Neural cell (in vitro differentiated cells): ENCODE measurements at regions not wholly inside any gene's neighbourhood (a gene's known extent, or its start where the extent isn't known, plus 50 kb on each side); places are given as distances from the start of the nearest gene placed in this dataset.

Source experiments
- EZH2 ChIP-seq: fragments of 200-600, 300-800 bp; shearing (Covaris generic), sonication (generic); IDR thresholded peaks from 2 replicates; pipeline ENCODE4 v1.6.1; 2014; ENCODE audit warnings: antibody characterized with exemption, low read length, borderline replicate concordance, mild to moderate bottlenecking; ENCODE audit not compliant: insufficient read depth, poor library complexity, severe bottlenecking
- MXI1 ChIP-seq: fragments of 450-650 bp; conservative IDR thresholded peaks from 2 replicates; pipeline ENCODE4 v1.6.1; 2014; ENCODE audit warnings: antibody characterized with exemption, mild to moderate bottlenecking; ENCODE audit not compliant: poor library complexity, severe bottlenecking
- RAD21 ChIP-seq: fragments of 450-650 bp; conservative IDR thresholded peaks from 2 replicates; pipeline ENCODE4 v1.6.1; 2014; ENCODE audit warnings: antibody characterized with exemption, mild to moderate bottlenecking, moderate library complexity
- TF ChIP-seq, protein P1 (sequence below): IDR thresholded peaks from 2 replicates; pipeline ENCODE4 v1.6.1; 2012; ENCODE audit warnings: borderline replicate concordance
- TF ChIP-seq, protein P2 (sequence below): fragments of 450-650 bp; IDR thresholded peaks from 2 replicates; pipeline ENCODE4 v1.5.1; 2014; ENCODE audit warnings: antibody characterized with exemption, mild to moderate bottlenecking, moderate library complexity; ENCODE audit not compliant: poor library complexity, severe bottlenecking

- TF ChIP-seq, protein P1, sequence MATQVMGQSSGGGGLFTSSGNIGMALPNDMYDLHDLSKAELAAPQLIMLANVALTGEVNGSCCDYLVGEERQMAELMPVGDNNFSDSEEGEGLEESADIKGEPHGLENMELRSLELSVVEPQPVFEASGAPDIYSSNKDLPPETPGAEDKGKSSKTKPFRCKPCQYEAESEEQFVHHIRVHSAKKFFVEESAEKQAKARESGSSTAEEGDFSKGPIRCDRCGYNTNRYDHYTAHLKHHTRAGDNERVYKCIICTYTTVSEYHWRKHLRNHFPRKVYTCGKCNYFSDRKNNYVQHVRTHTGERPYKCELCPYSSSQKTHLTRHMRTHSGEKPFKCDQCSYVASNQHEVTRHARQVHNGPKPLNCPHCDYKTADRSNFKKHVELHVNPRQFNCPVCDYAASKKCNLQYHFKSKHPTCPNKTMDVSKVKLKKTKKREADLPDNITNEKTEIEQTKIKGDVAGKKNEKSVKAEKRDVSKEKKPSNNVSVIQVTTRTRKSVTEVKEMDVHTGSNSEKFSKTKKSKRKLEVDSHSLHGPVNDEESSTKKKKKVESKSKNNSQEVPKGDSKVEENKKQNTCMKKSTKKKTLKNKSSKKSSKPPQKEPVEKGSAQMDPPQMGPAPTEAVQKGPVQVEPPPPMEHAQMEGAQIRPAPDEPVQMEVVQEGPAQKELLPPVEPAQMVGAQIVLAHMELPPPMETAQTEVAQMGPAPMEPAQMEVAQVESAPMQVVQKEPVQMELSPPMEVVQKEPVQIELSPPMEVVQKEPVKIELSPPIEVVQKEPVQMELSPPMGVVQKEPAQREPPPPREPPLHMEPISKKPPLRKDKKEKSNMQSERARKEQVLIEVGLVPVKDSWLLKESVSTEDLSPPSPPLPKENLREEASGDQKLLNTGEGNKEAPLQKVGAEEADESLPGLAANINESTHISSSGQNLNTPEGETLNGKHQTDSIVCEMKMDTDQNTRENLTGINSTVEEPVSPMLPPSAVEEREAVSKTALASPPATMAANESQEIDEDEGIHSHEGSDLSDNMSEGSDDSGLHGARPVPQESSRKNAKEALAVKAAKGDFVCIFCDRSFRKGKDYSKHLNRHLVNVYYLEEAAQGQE, result no peak
- TF ChIP-seq, protein P2, sequence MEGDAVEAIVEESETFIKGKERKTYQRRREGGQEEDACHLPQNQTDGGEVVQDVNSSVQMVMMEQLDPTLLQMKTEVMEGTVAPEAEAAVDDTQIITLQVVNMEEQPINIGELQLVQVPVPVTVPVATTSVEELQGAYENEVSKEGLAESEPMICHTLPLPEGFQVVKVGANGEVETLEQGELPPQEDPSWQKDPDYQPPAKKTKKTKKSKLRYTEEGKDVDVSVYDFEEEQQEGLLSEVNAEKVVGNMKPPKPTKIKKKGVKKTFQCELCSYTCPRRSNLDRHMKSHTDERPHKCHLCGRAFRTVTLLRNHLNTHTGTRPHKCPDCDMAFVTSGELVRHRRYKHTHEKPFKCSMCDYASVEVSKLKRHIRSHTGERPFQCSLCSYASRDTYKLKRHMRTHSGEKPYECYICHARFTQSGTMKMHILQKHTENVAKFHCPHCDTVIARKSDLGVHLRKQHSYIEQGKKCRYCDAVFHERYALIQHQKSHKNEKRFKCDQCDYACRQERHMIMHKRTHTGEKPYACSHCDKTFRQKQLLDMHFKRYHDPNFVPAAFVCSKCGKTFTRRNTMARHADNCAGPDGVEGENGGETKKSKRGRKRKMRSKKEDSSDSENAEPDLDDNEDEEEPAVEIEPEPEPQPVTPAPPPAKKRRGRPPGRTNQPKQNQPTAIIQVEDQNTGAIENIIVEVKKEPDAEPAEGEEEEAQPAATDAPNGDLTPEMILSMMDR, result no peak
- TF ChIP-seq RAD21, result no peak
- no peak for TF ChIP-seq MXI1
- no peak for TF ChIP-seq EZH2
Observed at GRCh38 chr20:48451401-48451800, 376.4 kb downstream of the PREX1 start.
